ENCODE measurements at regions not wholly inside any gene's neighbourhood (a gene's known extent, or its start where the extent isn't known, plus 50 kb on each side); places are given as distances from the start of the nearest gene placed in this dataset.

GRCh38 chr1:30184393-30185141 lies 538.8 kb downstream of the MATN1 start:
- TF ChIP-seq, protein P1, sequence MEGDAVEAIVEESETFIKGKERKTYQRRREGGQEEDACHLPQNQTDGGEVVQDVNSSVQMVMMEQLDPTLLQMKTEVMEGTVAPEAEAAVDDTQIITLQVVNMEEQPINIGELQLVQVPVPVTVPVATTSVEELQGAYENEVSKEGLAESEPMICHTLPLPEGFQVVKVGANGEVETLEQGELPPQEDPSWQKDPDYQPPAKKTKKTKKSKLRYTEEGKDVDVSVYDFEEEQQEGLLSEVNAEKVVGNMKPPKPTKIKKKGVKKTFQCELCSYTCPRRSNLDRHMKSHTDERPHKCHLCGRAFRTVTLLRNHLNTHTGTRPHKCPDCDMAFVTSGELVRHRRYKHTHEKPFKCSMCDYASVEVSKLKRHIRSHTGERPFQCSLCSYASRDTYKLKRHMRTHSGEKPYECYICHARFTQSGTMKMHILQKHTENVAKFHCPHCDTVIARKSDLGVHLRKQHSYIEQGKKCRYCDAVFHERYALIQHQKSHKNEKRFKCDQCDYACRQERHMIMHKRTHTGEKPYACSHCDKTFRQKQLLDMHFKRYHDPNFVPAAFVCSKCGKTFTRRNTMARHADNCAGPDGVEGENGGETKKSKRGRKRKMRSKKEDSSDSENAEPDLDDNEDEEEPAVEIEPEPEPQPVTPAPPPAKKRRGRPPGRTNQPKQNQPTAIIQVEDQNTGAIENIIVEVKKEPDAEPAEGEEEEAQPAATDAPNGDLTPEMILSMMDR (IDR thresholded peaks at IDR 0.05), result no peak
- TF ChIP-seq POLR2AphosphoS5 (IDR thresholded peaks at IDR 0.05), result no peak
- no peak for TF ChIP-seq POLR2A (IDR thresholded peaks at IDR 0.05)
